GM19099 (cell line): ENCODE measurements at regions not wholly inside any gene's neighbourhood (a gene's known extent, or its start where the extent isn't known, plus 50 kb on each side); places are given as distances from the start of the nearest gene placed in this dataset.

Source experiments
- POLR2A ChIP-seq: IDR thresholded peaks from 3 replicates; pipeline ENCODE4 v1.6.1; 2011; ENCODE audit warnings: low read depth; ENCODE audit not compliant: insufficient read length; ENCODE audit errors: extremely low read depth

GRCh38 chr2:43068041-43068533, 158.3 kb downstream of the ZFP36L2 start:
- TF ChIP-seq POLR2A, result no peak

GRCh38 chr2:43067254-43068040, 159.0 kb downstream of the ZFP36L2 start:
- TF ChIP-seq POLR2A, result no peak

DNA sequence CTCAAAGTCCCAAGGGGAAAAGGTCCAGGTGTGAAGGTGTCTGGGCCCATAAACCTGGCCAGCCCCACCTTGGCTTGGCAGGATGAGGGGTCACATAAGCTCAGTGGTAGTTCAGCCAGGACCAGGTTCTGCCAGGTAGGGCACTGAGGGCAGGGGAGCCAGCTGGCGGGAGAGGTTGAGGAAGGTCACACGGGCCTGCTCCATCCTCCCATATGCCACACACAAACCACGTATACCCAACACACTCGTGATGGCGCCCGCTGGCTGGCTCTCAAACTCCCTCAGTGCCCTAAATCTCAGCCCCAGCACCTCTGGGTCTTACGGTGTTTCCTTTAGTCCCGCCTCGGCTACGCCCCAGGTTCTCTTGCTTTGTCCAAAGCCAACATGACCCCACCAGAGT, 160.5 kb downstream of the ZFP36L2 start:
- TF ChIP-seq POLR2A, result no peak

DNA sequence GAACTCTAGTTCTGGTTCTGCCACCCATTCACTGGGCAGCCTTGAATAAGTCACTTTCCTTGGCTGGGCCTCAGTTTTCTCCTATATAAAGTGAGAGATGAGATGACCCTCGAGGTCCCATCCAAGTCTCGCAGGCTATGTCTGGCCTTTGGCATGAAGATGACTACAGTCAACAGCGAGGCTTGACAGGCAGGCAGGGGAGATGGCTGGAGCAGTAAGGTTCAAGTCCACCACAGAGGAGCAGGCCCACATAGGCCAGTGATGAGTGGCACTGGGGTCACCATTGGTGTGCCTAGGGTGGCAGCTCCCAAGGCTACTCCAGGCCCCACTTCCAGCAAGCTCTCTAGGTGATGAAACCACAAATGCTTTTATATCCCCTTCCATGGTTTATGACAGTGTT, 161.4 kb downstream of the ZFP36L2 start:
- no peak for TF ChIP-seq POLR2A

DNA sequence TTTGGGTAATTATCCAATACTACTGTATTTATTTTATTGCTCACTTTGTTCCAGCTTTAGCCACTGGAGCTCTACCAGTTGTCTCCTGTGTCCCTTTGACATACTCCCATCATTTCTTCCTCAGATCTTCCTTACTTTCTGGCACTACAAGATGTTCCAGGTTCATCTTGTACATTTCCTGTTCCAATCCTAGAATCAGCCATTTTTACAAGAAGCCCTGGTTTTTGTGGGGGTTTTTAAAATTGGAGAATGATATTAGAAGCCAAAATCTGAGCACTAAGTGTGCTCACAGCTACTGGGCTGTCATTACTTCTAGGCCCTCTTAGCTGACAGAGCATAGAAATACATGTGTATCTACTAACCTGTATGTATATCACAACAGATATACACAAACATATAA, 164.3 kb downstream of the ZFP36L2 start:
- TF ChIP-seq POLR2A, result no peak

GRCh38 chr2:43060390-43061016, 165.9 kb downstream of the ZFP36L2 start:
- TF ChIP-seq POLR2A, result no peak

DNA sequence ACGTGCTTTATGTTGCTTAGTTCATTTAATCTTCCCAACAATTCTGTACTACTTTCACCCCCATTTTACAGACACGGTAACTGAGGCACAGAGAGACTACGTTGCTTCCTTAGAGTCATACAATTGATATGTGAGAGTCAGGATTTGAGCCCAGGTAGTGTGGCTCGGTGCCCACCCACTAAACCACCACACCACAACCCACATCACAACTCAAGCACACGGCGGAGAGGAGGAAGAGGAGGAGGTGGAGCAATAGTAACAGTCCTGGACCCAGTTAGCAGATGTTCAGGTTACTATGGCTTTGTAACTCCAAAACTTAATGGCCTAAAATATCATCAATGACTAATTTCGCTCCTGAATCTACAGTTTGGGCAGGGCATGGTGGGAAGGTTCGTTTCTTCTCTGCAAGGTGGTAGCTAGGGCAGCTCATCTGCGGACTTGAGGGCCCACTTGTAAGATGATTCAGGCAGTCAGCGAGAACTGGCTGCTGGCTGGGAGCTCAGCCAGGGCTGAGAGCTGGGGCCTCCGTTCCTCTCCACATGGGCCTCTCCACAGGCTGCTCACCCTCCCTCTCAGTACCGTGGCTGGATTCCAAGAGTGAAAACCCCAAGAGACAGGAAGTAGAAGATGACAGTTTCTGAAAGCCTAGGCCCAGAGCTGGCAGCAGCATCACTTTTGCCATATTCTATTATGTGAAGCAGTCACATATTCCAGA, 167.1 kb downstream of the ZFP36L2 start:
- TF ChIP-seq POLR2A, result no peak

DNA sequence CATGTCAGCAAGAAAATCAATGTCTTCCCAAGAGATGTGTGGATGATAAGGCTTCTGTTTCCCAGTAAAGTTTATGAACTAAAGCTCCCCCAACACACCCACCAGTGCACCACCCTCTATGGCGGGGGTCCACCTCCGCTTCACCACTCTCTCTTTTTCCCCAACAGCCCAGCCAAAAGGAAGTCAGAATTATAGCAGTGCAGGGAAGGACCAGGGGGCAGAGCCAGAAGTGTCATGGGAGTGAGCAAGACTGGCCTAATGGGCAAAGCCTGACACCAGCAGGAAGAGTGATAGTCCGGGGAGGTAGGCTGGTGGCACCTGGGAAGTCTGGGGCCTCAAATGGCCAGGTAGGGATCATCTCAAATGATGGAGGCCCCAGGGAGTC, 167.7 kb downstream of the ZFP36L2 start:
- TF ChIP-seq POLR2A, result no peak

GRCh38 chr2:43057742-43058725, 168.4 kb downstream of the ZFP36L2 start:
- no peak for TF ChIP-seq POLR2A

DNA sequence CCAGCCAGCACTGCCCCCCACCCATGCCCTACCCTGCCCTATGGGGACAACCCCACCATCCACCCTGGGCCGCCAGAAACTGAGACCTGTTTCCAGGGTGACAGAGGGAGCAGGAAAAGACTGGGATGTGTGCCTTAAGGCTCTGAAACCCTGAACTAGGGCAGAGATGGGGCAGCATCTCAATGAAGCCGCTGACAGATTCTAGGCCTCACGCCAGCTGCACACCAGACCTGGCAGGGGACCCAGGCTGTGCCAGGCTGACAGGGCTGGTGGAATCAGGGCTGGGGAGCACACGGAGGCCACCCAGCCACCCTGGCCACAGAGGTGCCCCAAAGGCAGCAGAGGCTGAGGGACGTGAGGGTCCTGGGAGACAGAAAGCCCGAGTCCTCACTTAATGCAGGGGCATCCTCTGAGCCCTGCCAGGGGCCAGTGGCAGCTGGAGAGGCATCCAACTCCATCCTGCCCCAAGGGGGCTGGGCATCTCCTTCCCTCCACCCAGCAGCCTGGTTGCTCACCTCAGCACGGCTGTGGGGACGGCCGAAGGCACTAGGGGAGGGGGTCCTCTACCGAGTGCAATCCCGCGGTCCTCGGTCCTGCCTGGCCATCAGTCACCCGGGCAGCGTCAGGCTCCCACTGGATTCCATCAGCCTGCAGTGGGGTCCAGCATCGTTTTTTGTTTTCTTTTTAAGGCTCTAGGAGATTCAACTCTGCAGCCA, 169.2 kb downstream of the ZFP36L2 start:
- no peak for TF ChIP-seq POLR2A

GRCh38 chr2:43055985-43056384, 170.4 kb downstream of the ZFP36L2 start:
- no peak for TF ChIP-seq POLR2A

DNA sequence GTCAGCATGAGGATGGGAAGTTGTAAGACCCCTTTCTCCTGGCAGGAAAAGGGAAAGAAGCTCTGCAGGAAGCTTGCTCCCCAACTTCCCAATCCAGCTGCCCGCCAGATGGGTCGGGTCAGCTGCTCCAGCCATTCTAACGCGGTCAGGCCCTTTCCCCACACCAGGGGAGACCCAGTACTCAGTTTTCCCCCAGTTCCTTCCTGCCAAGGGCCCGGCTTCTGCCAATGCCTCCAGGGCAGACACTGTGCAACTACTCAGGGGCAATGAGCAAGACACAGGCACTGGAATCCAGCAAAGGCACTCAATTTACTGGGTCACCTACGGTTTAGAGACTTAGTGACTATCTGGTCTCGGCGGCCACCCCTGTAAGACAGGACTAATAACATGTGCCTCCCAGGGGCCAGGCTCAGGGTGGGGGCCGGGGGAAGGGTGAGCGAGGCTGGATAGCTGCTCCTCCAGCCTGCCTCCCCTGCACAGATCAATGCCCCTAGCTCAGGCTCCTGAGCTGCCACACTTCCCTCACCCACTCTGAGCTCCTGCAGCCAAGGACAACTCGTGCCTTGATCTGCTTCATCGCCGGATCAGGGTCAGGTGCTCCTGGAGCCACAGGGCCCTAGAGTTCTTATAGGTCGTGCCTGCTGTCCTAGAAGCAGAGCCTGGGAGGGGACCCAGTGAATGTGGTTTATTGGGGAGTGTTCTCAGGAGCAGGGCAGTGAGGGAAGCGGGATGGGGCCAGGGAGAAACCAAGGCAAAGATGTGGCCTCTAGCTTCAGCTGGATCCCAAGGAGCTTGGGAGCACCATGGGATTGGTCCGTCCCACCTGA, 171.1 kb downstream of the ZFP36L2 start:
- no peak for TF ChIP-seq POLR2A

- no peak for TF ChIP-seq POLR2A
Measured at GRCh38 chr2:43054367-43054766, 172.0 kb downstream of the ZFP36L2 start.
